GM12878 (cell line): ENCODE measurements at regions not wholly inside any gene's neighbourhood (a gene's known extent, or its start where the extent isn't known, plus 50 kb on each side); places are given as distances from the start of the nearest gene placed in this dataset.

Experiments used
- ATAC-seq: fragments of 200-7000 bp; cut with Tn5 transposase; 3 replicates; pipeline ENCODE4 v1.9.1; 2020; ENCODE audit warnings: mild to moderate bottlenecking, moderate library complexity
- BruUV-seq: library from RNA; stranded (reverse); fragments of 400-500 nt; replicated peaks from 2 replicates; lab custom pipeline; 2021; lab: Mats Ljungman, UMichigan
- CTCF ChIA-PET: fragments of 300-600 bp; sonication (Branson Sonifier 250); formaldehyde crosslinking; extraction: SDS; loops from one replicate; lab custom pipeline; 2021; ENCODE audit warnings: inconsistent platforms; lab: Yijun Ruan, JAX
- POLR2A ChIA-PET: fragments of 350-600 bp; formaldehyde crosslinking; extraction: SDS; loops from one replicate; lab custom pipeline; 2021; ENCODE audit warnings: inconsistent platforms; lab: Charles Lee
- RAD21 ChIA-PET: fragments of 300-600 bp; sonication (Branson Sonifier 250); formaldehyde crosslinking; loops from one replicate; lab custom pipeline; 2023; ENCODE audit warnings: antibody characterized with exemption; ENCODE audit not compliant: unreplicated experiment; lab: Charles Lee
- SMC1A ChIA-PET: fragments of 300-600 bp; sonication (Branson Sonifier 250); formaldehyde crosslinking; loops from one replicate; lab custom pipeline; 2023; ENCODE audit not compliant: unreplicated experiment, uncharacterized antibody; lab: Charles Lee
- DNase-seq: peaks from one replicate; pipeline ENCODE4 v3.0.0-alpha.2; 2011; ENCODE audit warnings: low read depth, low spot score
- FAIRE-seq: peaks from 3 replicates; lab custom pipeline; 2011; peaks lifted over from hg19 to GRCh38; lab: Jason Lieb, UNC
- H2AFZ ChIP-seq: 2 replicates; pipeline ENCODE4 v1.6.0; 2011; ENCODE audit warnings: low read depth, low read length, control low read depth; ENCODE audit not compliant: control insufficient read depth
- H3K27ac ChIP-seq: 2 replicates; pipeline ENCODE4 v1.5.1; 2011; ENCODE audit warnings: control low read depth; ENCODE audit not compliant: control insufficient read depth, insufficient read depth
- H3K27me3 ChIP-seq, 2 experiments: replicated peaks in 1 of 2; 2 replicates each; pipeline versions ENCODE4 v1.6.0 to v1.6.1; 2011; ENCODE audit warnings: low read length in 1 of 2; ENCODE audit not compliant: control insufficient read depth in 2 of 2, insufficient read depth in 2 of 2
- H3K36me3 ChIP-seq, 2 experiments: 2 replicates each; pipeline ENCODE4 v1.5.1; 2011; ENCODE audit warnings: low read length in 1 of 2; ENCODE audit not compliant: control insufficient read depth in 2 of 2, insufficient read depth in 2 of 2
- H3K4me1 ChIP-seq: 2 replicates; pipeline ENCODE4 v1.6.1; 2011; ENCODE audit warnings: mild to moderate bottlenecking, low read length, moderate library complexity, mixed read lengths; ENCODE audit not compliant: control insufficient read depth, insufficient read depth
- H3K4me2 ChIP-seq: 2 replicates; pipeline ENCODE4 v1.6.0; 2011; ENCODE audit warnings: control low read depth; ENCODE audit not compliant: control insufficient read depth, insufficient read depth
- H3K4me3 ChIP-seq: fragments of 200-600 bp; sonication (generic); 2 replicates; pipeline ENCODE4 v1.5.1; 2016
- H3K79me2 ChIP-seq: 2 replicates; pipeline ENCODE4 v1.6.0; 2011; ENCODE audit warnings: low read length; ENCODE audit not compliant: control insufficient read depth, insufficient read depth
- H3K9ac ChIP-seq: 2 replicates; pipeline ENCODE4 v1.8.0; 2011; ENCODE audit warnings: low read length, control low read depth, mixed read lengths; ENCODE audit not compliant: control insufficient read depth, insufficient read depth
- H3K9me3 ChIP-seq: replicated peaks from 3 replicates; pipeline ENCODE4 v1.5.1; 2011; ENCODE audit warnings: mild to moderate bottlenecking, low read length; ENCODE audit not compliant: control insufficient read depth, insufficient read depth
- H4K20me1 ChIP-seq: 2 replicates; pipeline ENCODE4 v1.6.0; 2011; ENCODE audit not compliant: control insufficient read depth, insufficient read depth
- CBX5 ChIP-seq: sonication (generic); IDR thresholded peaks from 2 replicates; pipeline ENCODE4 v1.6.1; 2016; ENCODE audit warnings: low read depth, moderate library complexity, mild to moderate bottlenecking, inconsistent platforms
- ETV6 ChIP-seq, 2 experiments: fragments of 450-650 bp in 1 of 2; IDR thresholded peaks in 1 of 2; conservative IDR thresholded peaks in 1 of 2; 2 replicates each; pipeline ENCODE4 v1.6.1; 2014; ENCODE audit warnings: antibody characterized with exemption in 1 of 2, borderline replicate concordance in 1 of 2, low read depth in 1 of 2, mild to moderate bottlenecking in 1 of 2, moderate library complexity in 1 of 2
- EZH2 ChIP-seq: IDR thresholded peaks from 2 replicates; pipeline ENCODE4 v1.6.1; 2012; ENCODE audit warnings: low read depth, mild to moderate bottlenecking, control low read depth, inconsistent platforms, low read length, borderline replicate concordance; ENCODE audit not compliant: control insufficient read depth
- HDGF ChIP-seq: fragments of 450-650 bp; IDR thresholded peaks from 2 replicates; pipeline ENCODE4 v1.6.1; 2016; ENCODE audit warnings: antibody characterized with exemption
- KLF5 ChIP-seq: fragments of 450-650 bp; IDR thresholded peaks from 2 replicates; pipeline ENCODE4 v1.6.1; 2014; ENCODE audit warnings: mild to moderate bottlenecking; ENCODE audit not compliant: partially characterized antibody
- NFIC ChIP-seq: IDR thresholded peaks from 2 replicates; pipeline ENCODE4 v1.6.1; 2012; ENCODE audit warnings: low read depth, mild to moderate bottlenecking, inconsistent platforms, low read length, moderate library complexity
- NR2C1 ChIP-seq: fragments of 450-650 bp; IDR thresholded peaks from 2 replicates; pipeline ENCODE4 v1.6.1; 2017; ENCODE audit warnings: antibody characterized with exemption, mild to moderate bottlenecking, moderate library complexity
- PML ChIP-seq: IDR thresholded peaks from 2 replicates; pipeline ENCODE4 v1.6.1; 2012; ENCODE audit warnings: low read length, inconsistent platforms
- POLR2AphosphoS2 ChIP-seq: IDR thresholded peaks from 2 replicates; pipeline ENCODE4 v1.6.1; 2011; ENCODE audit warnings: low read depth, mild to moderate bottlenecking, low read length, improper control_type of control experiment, moderate library complexity
- RELA ChIP-seq: fragments of 450-650 bp; IDR thresholded peaks from 2 replicates; pipeline ENCODE4 v1.8.0; 2014; ENCODE audit warnings: borderline replicate concordance; ENCODE audit not compliant: partially characterized antibody
- SMARCA5 ChIP-seq: fragments of 450-650 bp; IDR thresholded peaks from 2 replicates; pipeline ENCODE4 v1.6.1; 2017; ENCODE audit warnings: mild to moderate bottlenecking
- SREBF2 ChIP-seq: IDR thresholded peaks from 2 replicates; pipeline ENCODE4 v1.6.1; 2012; ENCODE audit warnings: mild to moderate bottlenecking, low read length
- STAT3 ChIP-seq: IDR thresholded peaks from 2 replicates; pipeline ENCODE4 v1.6.1; 2011; ENCODE audit warnings: low read depth, low read length, improper control_type of control experiment
- SUPT20H ChIP-seq: IDR thresholded peaks from 2 replicates; pipeline ENCODE4 v1.6.1; 2011; ENCODE audit warnings: low read depth, mild to moderate bottlenecking, low read length, moderate library complexity, borderline replicate concordance; ENCODE audit not compliant: control insufficient read depth
- TBL1XR1 ChIP-seq: IDR thresholded peaks from 2 replicates; pipeline ENCODE4 v1.6.1; 2012; ENCODE audit warnings: low read depth, low read length, improper control_type of control experiment
- ZNF274 ChIP-seq: IDR thresholded peaks from one replicate; pipeline ENCODE4 v1.8.0; 2011; ENCODE audit not compliant: insufficient read length, insufficient read depth
- ZNF384 ChIP-seq: IDR thresholded peaks from 2 replicates; pipeline ENCODE4 v1.6.1; 2012; ENCODE audit warnings: low read depth, mild to moderate bottlenecking, low read length, improper control_type of control experiment, borderline replicate concordance
- WGBS: methylation state at CpG from one replicate; pipeline ENCODE4 v1.1.6; 2016; ENCODE audit warnings: low lambda C conversion rate; ENCODE audit not compliant: insufficient replicate concordance, insufficient coverage; ENCODE audit errors: missing lambda C conversion rate; 5-methylcytosine and 5-hydroxymethylcytosine counted together
- in situ Hi-C: fragments of 300-500 bp; cut with MboI; formaldehyde crosslinking; loops from 9 replicates; pipeline ENCODE4 v1.14.3; 2018; ENCODE audit warnings: mixed read lengths
- intact Hi-C: fragments of 100-400 bp; cut with micrococcal nuclease; formaldehyde crosslinking; loops from one replicate; pipeline ENCODE4 v1.14.2; 2022; ENCODE audit not compliant: unreplicated experiment
- TF ChIP-seq, protein P1 (sequence below): fragments of 450-650 bp; IDR thresholded peaks from 2 replicates; pipeline ENCODE4 v1.6.1; 2016; ENCODE audit warnings: mild to moderate bottlenecking
- TF ChIP-seq, protein P2 (sequence below): IDR thresholded peaks from 2 replicates; pipeline ENCODE4 v1.6.1; 2011; ENCODE audit warnings: borderline replicate concordance, low read depth, mild to moderate bottlenecking, moderate library complexity, low read length; ENCODE audit not compliant: insufficient read depth, poor library complexity, severe bottlenecking

GRCh38 chr6:23267651-23268050 lies 698.3 kb downstream of the HDGFL1 start:
- 24% methylated on average over 2 of the region's 2 CpGs for WGBS
- H2AFZ ChIP-seq = no peak overlapping the region
- no peak overlapping the region for H3K4me2 ChIP-seq
- no peaks in the 10 kb centered on the region for H3K27me3 ChIP-seq
- no peak overlapping the region for H3K27ac ChIP-seq
- no TSS peak for BruUV-seq
- DNase-seq (no peak), FAIRE-seq (no peak), ATAC-seq (no peak)
- no peaks in the 10 kb centered on the region for H3K79me2 ChIP-seq
- no peaks in the 10 kb centered on the region for H3K36me3 ChIP-seq
- no peaks in the 10 kb centered on the region for H3K4me1 ChIP-seq
- ChIA-PET CTCF (no interaction called here), SMC1A (no interaction called here), POLR2A (no interaction called here), RAD21 (no interaction called here)
- no peak overlapping the region for H3K4me3 ChIP-seq
- no peaks in the 10 kb centered on the region for H4K20me1 ChIP-seq
- H3K9me3 ChIP-seq = no peaks in the 10 kb centered on the region
- in situ Hi-C loops = no loop called here
- intact Hi-C loops = no loop called here
- H3K9ac ChIP-seq = no peak overlapping the region
- no peak for TF ChIP-seq CBX5
- no peak for TF ChIP-seq HDGF
- TF ChIP-seq KLF5 = no peak
- no peak for TF ChIP-seq NFIC
- no peak for TF ChIP-seq ZNF274
- TF ChIP-seq TBL1XR1 = no peak
- TF ChIP-seq STAT3 = no peak
- no peak for TF ChIP-seq POLR2AphosphoS2
- no peak for TF ChIP-seq ETV6 (conservative IDR thresholded peaks at IDR 0.05 in 1 of 2, IDR thresholded peaks at IDR 0.05 in 1 of 2; ENCODE audit: borderline replicate concordance in 1 of 2, low read depth in 1 of 2)
- no peak for TF ChIP-seq ZNF384
- TF ChIP-seq SREBF2 = no peak

DNA sequence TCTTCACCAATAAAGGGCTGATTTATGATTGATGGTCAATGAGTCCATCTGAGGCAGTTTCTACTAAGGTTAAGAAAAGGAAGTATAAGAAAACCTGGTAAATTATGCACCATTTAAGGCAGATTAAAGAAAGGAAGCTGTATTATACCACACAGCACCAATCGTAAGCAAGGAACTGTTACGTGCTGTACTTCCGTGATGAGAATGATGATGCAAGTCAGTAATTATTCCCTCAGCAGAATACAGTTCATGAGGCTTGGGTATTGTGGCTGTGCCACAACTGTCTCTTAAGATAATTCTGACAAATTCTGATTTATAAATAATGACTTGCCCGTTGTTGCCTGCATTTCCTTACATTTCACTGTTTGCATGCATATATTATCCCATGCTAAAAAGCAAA lies 699.0 kb downstream of the HDGFL1 start:
- no peaks in the 10 kb centered on the region for H3K9me3 ChIP-seq
- H3K27me3 ChIP-seq = no peaks in the 10 kb centered on the region
- intact Hi-C loops = no loop called here
- in situ Hi-C loops = no loop called here
- no peak overlapping the region for H3K27ac ChIP-seq
- H2AFZ ChIP-seq = no peak overlapping the region
- no peaks in the 10 kb centered on the region for H4K20me1 ChIP-seq
- ATAC-seq = no peak
- WGBS = 44% methylated on average over 4 of the region's 4 CpGs
- FAIRE-seq = no peak
- no TSS peak for BruUV-seq
- H3K4me1 ChIP-seq = no peaks in the 10 kb centered on the region
- DNase-seq = no peak
- ChIA-PET SMC1A (no interaction called here), RAD21 (no interaction called here), POLR2A (no interaction called here), CTCF (no interaction called here)
- H3K4me3 ChIP-seq = no peak overlapping the region
- H3K79me2 ChIP-seq = no peaks in the 10 kb centered on the region
- H3K9ac ChIP-seq = no peak overlapping the region
- H3K36me3 ChIP-seq = no peaks in the 10 kb centered on the region
- H3K4me2 ChIP-seq = no peak overlapping the region
- no peak for TF ChIP-seq PML
- TF ChIP-seq RELA = no peak
- TF ChIP-seq NR2C1 = no peak
- TF ChIP-seq SUPT20H = no peak
- TF ChIP-seq, protein P1, sequence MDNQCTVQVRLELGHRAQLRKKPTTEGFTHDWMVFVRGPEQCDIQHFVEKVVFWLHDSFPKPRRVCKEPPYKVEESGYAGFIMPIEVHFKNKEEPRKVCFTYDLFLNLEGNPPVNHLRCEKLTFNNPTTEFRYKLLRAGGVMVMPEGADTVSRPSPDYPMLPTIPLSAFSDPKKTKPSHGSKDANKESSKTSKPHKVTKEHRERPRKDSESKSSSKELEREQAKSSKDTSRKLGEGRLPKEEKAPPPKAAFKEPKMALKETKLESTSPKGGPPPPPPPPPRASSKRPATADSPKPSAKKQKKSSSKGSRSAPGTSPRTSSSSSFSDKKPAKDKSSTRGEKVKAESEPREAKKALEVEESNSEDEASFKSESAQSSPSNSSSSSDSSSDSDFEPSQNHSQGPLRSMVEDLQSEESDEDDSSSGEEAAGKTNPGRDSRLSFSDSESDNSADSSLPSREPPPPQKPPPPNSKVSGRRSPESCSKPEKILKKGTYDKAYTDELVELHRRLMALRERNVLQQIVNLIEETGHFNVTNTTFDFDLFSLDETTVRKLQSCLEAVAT = no peak
- TF ChIP-seq POLR2AphosphoS2 = no peak
- TF ChIP-seq SMARCA5 = no peak
- TF ChIP-seq, protein P2, sequence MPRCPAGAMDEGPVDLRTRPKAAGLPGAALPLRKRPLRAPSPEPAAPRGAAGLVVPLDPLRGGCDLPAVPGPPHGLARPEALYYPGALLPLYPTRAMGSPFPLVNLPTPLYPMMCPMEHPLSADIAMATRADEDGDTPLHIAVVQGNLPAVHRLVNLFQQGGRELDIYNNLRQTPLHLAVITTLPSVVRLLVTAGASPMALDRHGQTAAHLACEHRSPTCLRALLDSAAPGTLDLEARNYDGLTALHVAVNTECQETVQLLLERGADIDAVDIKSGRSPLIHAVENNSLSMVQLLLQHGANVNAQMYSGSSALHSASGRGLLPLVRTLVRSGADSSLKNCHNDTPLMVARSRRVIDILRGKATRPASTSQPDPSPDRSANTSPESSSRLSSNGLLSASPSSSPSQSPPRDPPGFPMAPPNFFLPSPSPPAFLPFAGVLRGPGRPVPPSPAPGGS = no peak
- TF ChIP-seq EZH2 = no peak
